Right lung (tissue), 2 donors: ENCODE measurements at regions not wholly inside any gene's neighbourhood (a gene's known extent, or its start where the extent isn't known, plus 50 kb on each side); places are given as distances from the start of the nearest gene placed in this dataset.

ENCODE experiments used
- DNase-seq, 2 donors: peaks; one replicate each; pipeline ENCODE4 v3.0.0-alpha.2; 2013

GRCh38 chr21:38556390-38556789 is 58.1 kb upstream of the ERG start:
- DNase-seq, result no peak

- DNase-seq, result no peak
Observed at GRCh38 chr21:38561205-38561604, 62.9 kb upstream of the ERG start.

DNA sequence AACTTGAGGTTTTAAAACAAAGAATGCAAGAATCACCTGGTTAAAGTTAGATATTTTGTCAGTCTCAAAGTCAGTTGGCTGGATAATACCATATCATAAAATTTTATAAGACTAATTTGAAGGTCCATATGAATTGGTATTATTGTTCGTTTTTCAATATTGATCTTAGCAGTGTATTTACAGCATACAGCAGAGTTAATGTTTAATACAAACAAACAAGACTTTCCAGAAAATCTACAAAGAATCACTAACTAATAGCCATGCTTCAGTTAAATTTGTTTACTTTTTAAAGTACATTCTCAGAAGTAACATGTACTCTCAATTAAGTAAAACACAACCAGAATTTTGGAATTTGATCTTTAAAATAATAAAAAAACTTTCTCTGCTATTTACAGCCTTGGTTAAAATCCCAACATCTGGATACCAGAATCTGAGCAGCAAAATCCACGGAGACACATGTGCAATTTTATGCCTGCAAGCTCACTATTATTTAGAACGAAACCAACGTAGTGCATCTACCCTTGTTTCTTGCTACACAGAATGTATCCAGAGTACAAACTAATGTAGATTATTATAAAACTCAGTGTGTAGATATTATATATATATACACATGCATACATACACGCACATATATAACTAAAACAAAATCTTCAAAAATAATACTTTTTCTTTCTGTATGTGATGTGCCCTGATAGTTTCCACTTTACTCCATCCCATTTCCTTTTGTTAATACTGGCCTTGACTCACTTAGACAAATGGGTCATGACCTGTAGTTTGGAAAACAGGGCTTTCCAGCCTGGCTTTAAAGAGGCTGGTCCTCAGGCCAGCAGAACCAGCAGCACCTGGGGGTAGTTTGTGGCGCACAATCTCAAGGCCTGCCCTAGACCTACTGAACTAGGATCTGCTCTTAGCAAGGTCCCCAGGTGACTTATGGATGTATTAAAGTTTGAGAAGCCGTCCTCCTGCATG is 63.6 kb upstream of the ERG start:
- DNase-seq, result no peak

- DNase-seq, result no peak
Observed at GRCh38 chr21:38567335-38567969, 69.2 kb upstream of the ERG start.

GRCh38 chr21:38567970-38568360 is 69.7 kb upstream of the ERG start:
- DNase-seq, result no peak

GRCh38 chr21:38569733-38570132 is 71.5 kb upstream of the ERG start:
- no peak for DNase-seq

DNA sequence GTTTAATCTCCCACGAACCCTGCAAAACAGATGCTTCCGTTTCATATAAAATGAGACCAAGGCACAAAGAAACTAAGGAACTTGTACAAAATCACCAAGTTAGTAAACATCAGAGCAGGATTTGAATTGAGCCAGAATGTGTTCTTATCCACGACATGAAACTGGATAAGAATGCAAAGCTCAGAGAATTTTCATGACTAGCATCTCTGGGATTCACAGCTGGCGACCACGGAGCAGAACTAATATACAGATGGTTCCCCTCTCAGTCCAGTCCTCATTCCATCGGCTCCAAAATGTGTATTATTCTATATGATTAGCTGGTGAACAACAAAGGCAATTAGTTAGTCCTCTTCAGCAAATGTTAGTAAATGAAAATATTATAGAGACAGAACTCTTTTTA is 72.3 kb upstream of the ERG start:
- DNase-seq, result no peak

- no peak for DNase-seq
Observed at GRCh38 chr21:38574895-38575575, 76.8 kb upstream of the ERG start.

- no peak for DNase-seq
Observed at GRCh38 chr21:38577887-38578286, 79.6 kb upstream of the ERG start.

GRCh38 chr21:38590449-38591217 is 92.4 kb upstream of the ERG start:
- DNase-seq, result no peak

- DNase-seq, result no peak
Observed at GRCh38 chr21:38591218-38591537, 92.9 kb upstream of the ERG start.

DNA sequence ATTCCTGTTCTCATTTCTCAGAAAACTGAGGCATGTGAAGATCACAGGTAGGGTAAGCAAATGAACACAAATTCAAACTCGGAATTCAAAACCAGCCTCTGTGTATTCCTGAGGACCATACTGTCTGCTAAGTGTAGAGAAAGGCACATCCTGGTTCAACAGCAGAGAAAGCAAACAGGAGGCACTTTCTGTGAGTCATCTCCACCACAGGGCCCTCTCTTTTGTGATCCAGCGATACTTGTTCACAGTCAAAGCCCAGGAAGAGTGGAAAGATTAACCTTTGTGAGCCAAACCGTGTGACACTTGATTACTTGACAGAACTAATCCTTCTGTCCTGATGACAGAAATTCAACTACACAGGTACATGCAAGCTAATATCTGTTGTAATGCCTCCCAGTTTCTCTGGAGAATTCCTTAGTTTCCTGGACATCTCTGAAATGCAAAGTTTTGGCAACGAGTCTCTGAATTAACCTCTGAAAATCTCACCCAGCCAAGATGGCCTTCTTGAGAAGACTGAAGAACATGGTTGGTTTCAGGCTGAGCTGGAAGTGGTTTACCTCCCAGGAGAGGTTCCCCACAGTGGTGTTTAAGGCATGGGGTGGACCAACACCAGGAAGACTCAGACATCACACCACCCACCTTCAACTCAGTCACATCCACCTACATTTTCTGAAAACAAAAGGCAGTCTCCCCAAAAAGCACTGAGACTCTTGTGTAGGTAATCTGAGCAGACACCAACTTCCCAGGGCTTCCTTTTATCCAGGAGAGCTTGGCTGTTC is 98.2 kb upstream of the ERG start:
- no peak for DNase-seq

GRCh38 chr21:38597421-38597820 is 99.1 kb upstream of the ERG start:
- DNase-seq, result no peak

DNA sequence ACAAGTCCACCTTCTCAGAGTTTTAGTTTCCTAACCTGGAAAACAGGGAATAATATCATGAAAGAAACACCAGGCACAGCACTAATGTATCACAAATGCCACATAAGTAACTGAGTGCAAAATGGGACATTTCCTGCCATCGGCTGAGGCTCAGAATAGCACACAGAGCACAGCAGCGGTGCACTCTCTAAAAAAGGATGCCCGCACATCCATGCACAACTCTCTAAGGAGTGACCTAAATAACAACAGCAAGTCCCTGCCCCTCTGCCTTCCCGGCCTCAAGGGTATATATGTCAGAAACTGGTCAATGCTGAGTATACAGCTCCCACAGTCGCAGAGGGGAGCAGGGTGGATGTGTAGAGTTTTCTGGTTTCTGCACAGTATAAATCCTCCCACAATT is 100.1 kb upstream of the ERG start:
- no peak for DNase-seq

DNA sequence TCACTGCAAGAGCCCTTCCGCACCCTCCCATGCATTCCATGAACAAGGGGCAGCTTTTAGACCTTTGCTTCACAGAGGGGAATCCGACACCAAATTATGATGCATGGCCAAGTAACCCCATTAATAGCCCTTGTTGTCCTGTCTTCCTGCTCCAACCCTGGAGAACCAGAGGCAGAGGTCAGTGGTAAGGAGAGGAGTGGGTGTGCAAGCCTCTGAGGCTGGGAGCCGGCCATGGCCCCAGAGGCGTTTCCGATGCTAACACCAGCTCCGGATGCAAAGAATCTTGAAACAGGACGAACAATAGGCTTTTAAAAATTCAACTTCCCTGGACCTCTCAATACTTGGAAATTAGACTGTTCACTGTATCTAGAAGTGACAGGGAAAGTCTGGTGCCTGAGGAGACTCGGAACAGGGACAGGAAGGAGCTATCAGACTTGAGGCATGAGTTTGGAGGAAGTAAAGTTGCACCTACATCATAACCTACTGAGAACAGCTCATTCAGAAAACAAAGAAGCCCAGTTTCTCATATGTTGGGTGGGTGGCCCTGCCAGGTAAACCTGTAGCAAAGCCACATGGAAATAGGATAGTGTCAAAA is 101.2 kb upstream of the ERG start:
- no peak for DNase-seq

DNA sequence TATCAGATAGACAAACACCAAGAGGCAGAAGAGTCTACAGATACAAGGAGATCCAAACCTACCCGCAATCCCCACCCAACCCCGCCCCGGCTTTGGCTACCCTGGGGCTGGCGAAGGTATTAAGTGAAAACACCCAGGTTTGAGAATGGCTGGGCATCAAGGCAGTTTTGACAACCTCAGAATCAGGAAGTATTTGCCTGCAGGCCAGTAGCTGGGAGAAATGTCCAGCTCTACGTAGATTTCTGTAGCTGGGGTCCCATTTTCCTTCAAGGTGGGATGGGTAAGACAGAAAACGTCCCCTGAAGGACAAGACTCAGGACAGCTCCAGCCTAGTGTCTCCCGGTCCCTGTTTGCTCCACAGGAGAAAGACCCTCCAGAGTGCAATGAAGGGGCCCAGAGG is 101.8 kb upstream of the ERG start:
- no peak for DNase-seq

- DNase-seq, result no peak
Observed at GRCh38 chr21:38605236-38605635, 107.0 kb upstream of the ERG start.

DNA sequence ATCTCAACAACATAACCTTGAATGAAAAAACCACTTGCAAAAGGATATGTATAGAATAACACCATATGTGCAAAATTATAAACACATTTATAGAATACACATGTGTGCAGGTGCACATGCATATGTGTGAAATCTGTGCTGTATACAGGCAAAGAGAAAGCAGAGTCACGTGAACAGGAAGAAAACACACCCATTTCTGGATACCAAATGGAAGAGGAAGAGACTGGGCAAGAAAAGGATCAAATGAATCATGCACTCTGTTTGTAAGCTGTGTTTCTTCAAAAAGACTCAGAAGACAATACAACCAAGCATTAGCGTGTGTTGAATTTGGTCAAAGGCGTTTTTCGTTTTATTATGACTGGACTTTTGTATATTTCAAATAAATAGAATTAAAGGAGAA is 111.3 kb upstream of the ERG start:
- no peak for DNase-seq

DNA sequence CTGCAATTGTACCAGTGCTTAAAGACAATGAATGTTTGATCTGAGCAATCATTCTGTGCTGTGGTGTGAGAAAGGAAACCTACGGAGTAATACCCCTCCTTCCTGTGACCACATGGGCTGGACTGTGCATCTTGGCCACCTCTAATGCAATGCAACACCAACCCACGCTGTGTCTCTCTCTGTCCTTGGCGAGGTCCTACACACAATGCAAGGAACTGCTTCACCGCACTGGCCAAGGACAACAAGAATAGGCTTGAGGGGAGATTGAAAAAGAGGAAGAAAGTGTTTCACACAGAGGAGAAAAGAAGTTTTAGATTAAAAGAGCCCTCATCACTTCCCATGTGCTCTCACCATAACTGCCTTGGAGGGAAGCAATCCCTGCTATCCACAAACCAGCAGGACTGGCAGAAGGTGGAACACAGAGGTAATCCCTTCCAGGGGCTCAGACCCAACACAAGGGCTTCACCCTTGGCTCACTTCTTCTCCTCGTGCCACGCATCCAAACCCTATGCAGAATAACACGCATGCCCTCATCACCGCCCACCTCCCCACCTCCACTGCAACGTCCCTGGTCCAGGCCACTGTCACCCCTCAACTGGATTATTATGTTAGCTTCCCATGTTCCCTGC is 112.5 kb upstream of the ERG start:
- DNase-seq, result no peak

DNA sequence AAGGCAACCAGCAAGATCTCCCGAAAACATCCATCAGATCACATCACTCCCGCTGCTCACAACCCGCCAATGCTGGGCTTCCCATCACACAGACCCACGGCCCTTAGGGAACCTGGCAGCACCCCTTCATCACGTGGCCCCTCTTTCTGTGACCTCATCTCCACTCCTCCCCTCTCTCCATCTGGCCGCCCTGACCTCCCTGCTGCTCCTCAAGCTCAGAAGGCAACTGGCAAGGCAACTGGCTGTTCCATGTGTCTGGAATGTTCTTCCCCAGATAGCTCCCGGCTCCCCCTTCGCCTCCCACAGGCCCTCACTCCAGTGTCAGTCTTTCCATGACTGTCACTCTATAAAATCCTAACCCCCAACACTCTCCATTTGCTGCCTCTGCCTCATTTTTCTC is 113.0 kb upstream of the ERG start:
- DNase-seq, result no peak

- DNase-seq, result no peak
Observed at GRCh38 chr21:38613686-38614085, 115.4 kb upstream of the ERG start.
